HG03045 (cell line): ENCODE measurements at regions not wholly inside any gene's neighbourhood (a gene's known extent, or its start where the extent isn't known, plus 50 kb on each side); places are given as distances from the start of the nearest gene placed in this dataset.
"Not testable (repeated sequence)": the region's sequence is repeated elsewhere in the genome, so short reads cannot be mapped to it uniquely, and the experiment has no call there.

ENCODE experiments used
- ATAC-seq: cut with Tn5 transposase; IDR thresholded peaks from one replicate; pipeline ENCODE4 v1.9.1; 2021; ENCODE audit warnings: mild to moderate bottlenecking, moderate library complexity; ENCODE audit not compliant: unreplicated experiment

DNA sequence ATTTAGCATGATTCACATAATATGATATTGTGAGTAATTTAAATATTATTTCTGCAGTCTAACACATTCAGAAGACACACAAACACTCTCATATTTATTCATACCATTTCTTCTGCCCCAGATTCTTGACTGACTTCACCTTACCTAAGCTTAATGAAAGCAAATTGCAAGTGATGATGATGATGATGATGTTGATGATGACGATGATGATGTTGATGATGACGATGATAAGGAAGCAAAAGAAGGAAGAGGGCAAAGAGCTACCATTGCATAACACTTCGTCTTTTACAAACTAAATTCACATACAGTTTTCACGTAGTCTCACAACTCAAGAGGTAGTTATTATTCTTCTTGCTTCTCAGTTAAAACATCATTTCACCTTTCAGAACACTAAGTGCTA lies 404.7 kb downstream of the NAF1 start:
- ATAC-seq: no peak

DNA sequence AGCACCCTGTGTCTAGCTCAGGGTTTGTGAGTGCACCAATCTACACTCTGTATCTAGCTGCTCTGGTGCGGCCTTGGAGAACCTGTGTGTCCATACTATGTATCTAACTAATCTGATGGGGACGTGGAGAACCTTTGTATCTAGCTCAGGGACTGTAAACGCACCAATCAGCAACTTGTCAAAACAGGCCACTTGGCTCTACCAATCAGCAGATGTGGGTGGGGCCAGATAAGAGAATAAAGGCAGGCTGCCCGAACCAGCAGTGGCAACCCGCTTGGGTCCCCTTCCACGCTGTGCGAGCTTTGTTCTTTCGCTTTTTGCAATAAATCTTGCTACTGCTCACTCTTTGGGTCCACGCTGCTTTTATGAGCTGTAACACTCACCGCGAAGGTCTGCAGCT lies 426.5 kb downstream of the NAF1 start:
- ATAC-seq: not testable (repeated sequence)

DNA sequence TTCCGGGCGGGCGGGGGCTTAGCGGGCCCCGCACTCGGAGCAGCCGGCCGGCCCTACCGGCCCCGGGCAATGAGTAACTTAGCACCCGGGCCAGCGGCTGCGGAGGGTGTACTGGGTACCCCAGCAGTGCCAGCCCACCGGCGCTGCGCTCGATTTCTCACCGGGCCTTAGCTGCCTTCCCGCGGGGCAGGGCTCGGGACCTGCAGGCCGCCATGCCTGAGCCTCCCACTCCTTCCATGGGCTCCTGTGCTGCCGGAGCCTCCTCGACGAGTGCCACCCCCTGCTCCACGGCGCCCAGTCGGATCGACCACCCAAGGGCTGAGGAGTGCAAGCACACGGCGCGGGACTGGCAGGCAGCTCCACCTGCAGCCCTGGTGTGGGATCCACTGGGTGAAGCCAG lies 427.1 kb downstream of the NAF1 start:
- not testable (repeated sequence) for ATAC-seq

DNA sequence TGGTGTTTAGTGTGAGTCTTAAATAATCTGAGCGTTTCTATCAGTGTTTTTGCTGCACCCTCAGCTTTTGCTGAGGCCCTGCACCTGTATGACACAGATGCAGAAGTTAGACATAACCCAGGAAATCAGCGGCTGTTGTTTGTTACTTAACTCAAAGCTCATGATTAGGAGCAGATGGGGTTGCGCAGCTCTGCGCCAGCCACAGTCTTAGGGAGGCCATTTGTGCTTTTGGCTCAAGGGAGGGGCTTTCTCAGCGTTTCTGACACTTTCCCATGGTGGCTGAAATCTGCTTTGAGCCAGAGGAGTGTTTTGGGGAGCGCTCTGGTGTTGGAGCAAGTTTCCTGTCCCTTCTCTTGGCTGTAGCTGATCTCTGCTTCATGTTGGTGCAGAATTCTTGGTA lies 433.8 kb downstream of the NAF1 start:
- ATAC-seq: no peak

DNA sequence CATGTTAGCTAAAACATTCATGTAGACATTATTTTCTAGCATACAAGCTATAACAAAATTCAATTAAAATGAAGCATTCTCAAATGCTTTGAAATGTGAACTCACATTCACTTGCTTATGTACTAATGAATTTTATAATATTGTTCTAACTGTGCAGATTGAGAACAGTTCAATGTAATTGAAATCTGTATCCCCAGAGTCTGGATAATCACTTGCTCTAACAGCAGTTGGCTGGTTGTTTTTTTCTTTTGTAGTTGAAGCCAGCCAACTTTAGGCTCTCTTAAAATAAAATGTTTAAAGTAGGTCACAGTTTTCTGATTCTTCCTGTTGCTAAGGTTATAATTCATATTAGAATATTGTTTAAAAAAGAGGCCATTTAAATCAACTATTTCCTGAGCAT lies 438.9 kb downstream of the NAF1 start:
- no peak for ATAC-seq

DNA sequence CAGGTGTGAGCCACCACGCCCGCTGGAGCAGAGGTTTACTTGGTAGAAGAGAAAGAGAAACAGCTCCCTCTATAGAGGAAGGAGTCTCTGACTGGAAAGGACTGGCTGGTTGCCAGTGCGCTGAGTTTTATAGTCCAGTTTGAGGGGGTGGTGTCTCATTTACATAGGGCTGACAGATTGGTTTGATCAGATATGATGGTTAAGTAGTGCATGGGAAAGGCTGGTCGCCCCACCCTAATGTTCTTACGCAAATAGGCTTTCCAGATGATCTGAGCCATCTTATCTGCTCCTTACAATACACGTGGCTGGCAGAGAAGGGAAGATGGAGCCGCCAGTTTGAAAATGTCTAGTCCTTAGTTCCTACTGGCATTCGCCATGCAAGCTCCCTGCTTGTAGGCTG lies 439.5 kb downstream of the NAF1 start:
- no peak for ATAC-seq

DNA sequence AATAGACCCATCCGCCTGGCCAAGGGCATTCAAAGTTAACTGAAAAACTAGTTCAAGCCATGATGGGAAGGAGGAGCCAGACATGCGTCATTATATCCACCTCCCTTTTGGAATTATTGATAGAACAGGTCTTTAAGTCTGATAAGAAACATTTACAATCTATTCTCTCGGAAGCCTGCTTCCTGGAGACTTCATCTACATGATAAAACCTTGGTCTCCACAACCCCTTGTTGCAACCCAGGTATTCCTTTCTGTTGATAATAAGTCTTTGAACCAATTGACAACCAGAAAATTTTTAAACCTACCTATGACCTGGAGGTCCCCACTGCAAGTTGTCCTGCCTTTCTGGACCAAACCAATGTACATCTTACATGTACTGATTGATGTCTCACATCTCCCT lies 451.3 kb downstream of the NAF1 start:
- ATAC-seq: no peak

DNA sequence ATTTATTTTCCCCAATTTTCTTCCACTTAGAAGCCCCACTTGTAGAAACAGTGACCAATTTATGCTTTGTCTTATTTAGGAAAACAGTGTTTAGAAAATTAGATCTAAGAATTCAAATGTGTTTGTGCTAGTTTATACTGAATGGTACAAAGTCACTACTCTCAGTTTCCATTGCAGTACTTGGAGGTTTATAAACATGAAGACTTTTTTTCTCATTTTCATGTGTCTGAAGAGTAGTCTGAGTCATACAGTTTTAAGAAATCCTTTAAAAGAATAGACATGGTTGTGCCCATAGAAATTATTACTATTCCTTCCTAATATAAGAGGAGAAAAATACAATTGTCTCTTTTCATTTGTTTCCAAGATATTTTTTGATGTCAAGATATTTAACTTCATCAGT lies 458.7 kb downstream of the NAF1 start:
- no peak for ATAC-seq

DNA sequence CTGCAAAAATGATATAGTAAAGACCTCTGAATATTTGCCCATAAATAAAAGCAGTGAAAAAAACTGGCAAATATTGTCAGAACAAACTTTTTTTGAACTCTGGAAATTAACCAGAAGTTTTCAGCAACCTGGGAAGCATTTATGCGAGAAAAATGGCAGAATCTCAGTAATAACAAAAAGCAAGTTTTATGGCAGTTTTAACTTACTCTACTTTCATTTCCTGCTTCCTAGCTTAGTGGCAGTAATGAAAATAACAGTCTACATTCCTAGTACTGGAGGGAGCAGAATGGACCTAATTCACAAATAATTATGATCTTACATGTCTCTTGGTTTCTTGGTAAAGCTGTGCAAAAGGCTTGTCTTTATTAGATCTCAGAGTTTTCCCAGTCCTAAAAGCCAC lies 460.1 kb downstream of the NAF1 start:
- no peak for ATAC-seq

DNA sequence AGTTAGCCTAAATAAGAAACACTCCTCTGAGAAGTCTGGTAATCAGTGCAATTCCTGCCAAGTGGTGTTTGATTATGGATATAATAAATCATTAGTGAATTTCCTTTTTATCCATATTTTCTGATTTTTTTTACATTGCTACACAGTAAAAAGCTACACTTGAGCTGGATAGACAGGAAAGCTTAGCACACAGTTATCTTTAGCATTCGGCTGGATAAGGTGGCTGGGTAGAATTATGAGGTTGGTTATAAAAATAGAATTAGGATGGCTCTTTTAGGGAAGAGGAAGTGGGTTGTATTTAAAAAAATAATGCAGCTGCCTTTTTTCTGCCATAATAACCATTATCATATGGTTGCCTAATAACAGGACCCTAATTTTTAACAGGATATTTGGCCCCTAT lies 460.6 kb downstream of the NAF1 start:
- ATAC-seq: no peak

DNA sequence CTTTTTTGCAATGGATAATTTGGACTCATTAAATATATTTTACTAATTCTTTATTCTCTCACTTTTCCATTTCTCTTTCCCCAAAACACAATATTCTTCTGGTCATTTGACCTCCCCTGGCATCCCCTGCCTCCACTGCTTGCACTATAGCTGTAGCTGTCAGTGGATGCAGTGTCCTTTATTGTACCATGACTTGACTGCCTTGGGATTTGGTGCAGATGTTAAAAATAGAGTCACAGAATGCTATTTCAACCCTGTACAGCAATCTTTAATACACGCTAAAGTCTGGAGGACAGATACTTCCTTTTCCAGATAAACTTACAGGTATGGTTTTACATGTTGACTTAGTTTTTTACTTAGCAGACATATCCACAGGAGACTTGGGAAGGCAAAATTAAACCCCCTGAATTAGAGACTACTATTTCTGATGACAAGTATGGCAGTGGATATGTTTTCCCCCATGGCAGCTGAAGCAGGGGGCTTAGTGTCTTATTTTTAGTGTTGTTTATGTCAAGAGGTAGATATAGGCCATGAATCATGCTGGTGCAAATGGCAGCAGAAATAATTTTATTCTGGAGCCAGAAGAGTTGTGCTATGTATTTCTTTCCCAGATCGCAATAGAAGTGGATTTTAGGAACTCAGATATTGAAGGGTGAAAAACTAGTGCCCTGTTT lies 461.4 kb downstream of the NAF1 start:
- ATAC-seq: no peak

DNA sequence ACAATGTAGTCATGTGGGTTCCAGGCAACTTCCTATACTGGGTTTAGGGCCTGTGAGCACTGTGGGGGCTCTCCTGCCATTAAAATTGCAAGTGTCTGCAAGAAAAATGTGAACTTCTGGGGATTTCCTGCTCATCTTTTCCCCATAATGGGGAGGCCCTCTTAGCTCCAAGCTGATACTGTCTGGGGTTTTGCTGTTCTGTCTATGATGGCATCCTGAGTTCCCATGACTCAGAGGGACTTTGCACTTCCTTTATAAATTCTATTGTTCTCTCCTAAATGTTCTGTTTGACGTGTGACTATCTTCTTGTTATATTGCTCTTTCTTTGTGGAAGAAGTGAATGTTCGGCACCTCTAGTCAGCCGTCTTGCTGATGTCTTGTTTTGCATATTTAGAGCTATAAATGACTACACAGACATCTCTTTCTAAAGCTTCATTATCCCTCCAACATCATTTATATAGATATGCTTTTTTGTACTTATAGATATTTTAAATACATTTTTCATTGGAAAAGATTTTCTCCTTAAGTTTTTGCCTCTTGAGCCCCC lies 465.8 kb downstream of the NAF1 start:
- peak; percentile 68 for ATAC-seq

DNA sequence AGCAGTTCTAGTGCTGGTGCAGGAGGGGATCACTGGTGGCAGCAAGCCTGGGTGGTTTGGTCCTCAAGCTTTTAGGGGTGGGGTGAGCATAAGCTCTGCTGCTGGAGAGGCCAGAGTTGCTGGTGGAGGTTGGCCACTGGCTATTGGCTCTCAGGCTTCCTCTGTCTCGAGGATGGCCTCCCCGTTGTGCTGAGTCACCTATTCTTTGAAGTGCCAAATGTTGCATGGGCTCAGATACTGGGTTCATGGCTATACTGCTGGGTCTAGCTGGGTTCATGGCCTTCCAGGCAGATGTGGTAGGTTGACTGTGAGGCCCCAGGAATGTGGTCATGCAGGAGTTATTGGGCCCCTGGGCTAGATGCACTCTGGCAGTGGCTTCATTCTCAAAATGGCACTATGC lies 466.3 kb downstream of the NAF1 start:
- ATAC-seq: peak; percentile 32

DNA sequence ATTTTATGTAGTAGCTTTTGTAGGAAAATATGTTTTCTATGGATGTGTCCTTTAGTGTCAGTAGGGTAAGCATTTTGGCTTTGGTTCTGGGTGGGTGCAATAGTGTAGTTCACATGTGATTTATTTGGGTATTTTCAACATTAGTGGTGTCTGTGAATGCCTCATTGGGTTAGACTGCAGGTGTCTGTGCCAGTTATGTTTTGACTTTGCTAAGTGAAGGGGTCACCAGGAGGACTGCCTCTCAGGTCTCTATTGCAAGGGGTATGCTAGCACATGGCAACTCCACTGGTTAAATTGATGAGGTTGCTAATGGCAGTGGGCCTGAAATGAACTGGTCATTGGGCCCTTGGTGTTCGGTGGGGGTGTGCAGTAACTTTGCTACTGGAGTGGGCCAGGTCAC lies 467.1 kb downstream of the NAF1 start:
- no peak for ATAC-seq

DNA sequence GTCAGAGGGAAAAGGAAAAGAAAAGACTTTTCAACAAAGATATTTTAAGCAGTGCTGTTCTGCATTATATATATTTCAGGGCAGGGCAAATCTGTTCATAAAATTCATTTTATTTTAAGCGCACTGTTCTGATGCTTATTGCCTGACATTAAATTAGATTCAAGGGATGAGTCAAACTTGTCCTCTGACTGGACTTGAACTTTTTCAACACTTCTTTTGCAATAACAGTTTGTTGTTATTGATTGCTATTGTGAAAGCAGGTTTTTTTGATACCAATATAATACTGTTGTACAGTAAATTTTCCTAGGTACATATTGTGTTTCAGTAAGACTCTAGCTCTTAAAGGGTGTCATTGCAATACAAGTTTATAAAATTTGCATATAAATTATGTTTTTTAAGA lies 481.3 kb downstream of the NAF1 start:
- no peak for ATAC-seq

DNA sequence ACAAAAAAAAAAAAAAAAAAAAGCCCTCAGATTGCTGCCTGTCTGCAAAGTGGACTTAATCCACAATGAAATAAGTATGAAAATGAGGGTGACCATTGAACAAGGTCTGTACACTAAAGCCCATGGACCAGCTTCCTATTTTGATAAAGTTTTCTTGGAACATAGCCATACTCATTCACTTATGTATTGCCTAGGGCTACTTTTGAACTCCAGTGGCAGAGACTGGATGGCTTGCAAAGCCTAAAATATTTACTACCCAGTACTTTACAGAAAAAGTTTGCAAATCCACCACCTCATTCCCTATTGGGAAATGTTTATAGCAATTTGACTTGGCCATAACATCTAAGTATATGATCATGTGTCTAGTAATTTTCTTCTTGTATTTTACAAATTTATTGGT lies 481.7 kb downstream of the NAF1 start:
- ATAC-seq: no peak

DNA sequence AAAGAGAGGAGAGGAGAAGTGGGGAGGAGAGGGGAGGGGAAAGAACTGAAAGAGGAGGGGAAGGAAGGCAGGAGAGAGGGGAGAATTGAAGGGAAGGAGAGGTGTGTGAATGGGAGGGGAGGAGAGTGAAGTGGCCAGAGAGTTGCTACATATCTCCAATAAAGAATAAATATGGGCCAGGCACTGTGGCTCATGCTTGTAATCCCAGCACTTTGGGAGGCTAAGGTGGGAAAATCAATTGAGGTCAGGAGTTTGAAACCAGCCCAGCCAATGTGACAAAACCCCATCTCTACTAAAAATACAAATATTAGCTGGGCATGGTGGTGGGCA lies 482.4 kb downstream of the NAF1 start:
- ATAC-seq: peak; percentile 14

DNA sequence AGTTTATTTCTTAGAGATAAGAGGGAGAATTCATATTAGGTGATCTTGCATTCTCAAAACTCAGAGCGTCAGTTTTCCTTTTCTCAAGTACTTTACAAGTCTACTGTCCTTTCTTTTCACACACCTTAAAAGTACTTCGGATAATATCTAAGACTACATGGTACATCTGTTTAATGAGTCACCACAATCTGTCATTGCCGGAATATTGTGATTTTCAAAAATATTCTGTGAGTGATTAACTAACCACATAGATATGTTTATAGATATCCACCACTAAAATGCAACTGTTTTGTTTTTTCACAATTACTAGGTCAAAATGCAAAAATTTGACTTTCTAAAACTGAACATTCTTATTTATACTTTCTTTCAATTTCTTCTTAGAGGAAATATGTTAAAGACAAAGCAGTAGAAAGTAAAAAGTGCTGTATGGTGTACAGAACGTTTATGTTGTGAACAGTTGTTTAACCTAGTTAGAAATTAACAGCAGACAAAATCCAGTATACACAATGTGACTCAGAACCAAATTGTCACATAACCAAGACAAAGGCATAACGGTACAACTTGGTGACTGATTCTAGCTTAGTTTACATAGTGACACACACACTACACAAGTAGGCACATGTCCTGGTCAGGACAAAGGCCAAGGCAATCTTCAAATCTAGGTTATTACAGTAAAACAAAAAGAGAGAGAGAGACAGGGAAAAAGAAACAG lies 482.9 kb downstream of the NAF1 start:
- ATAC-seq: peak; percentile 79

DNA sequence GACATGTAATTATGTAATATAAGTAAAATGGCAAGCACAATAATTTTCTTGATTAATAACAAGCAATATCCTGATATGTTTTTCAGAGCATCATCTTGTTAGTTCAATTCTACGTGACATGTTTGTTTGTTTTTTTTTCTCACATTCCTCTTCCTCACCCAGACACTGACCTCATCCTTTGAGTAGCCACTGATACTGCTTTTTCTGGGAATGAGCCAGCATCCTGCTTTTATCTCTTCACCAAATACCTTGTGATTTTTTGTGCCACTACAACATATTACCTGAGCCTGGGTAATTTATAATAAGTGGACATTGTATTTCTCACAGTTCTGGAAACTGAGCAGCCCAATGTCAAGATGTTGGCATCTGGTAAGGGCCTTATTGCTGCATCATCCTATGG lies 484.0 kb downstream of the NAF1 start:
- no peak for ATAC-seq

DNA sequence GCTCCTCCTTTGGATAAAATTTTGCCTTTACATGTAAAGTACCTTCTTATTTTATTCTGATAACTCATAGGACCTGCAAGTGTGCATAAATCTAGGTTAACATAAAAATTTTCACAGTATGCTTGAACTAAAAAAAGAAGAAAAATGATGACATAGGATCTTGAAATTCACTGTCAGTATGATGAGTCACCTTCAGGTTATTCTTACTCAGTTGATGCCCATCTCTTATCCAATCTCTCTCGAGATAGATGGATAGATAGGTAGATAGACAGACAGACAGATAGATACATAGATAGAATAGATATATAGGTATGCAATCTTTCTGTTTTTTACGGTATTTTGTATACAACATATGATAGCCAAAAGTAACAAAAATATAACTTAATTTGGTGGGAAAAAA lies 485.5 kb downstream of the NAF1 start:
- ATAC-seq: no peak

DNA sequence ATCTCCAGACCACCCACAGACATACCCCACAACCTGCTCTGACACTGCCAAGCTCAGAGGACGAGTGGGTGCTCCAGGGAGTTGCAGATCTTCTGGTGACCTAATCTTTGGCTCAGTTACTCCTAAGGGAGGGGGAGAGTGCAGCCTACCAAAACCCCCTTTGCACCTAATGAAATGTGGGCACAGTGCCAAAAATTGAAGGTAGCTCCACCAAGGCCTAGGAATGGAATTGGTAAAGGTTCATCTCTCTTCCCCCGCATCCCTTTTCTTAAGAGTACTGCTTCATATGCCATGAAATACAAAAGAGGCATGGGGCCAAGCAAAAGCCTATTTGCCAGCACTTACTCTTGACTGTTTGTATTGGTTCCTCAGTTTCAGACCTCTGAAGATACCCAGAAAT lies 491.0 kb downstream of the NAF1 start:
- no peak for ATAC-seq

DNA sequence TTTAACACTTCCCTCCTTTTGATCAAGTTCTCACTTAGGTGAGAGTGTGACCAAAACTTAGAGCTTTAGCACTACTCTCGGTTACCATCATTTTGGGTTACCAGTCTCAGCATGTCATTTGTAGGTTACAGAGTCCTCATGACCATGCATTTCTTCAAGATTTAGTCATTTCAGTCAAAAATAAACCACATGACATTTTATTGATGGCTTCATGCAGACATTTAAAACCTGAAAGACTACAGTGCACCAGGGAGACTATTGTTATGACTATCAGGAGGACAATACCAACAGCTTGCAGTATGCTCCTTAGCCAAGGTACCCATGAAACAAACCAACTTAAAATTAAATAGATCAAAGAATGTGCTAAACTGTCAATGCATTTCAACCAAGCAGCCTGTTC lies 498.1 kb upstream of the FSTL5 start:
- ATAC-seq: no peak

DNA sequence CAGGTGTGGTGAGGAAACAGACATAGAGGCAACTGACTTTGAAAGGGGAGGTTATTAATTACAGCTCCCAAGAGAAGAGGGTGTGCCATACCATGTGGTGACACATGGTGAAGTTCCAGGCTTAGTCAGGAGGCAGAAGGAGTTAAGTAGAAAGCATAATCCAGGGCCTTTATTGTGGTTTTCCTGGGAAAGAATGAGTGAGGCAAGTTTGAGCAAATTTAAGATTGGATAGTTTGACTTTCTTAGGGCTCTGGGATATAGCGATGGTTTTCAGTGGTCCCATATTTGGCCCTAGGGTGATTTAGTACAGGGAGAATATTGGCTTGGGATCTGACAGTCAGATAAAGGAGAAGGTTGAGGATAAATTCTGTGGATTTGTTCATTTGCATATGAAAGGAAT lies 495.9 kb upstream of the FSTL5 start:
- no peak for ATAC-seq
